ENCODE measurements at regions not wholly inside any gene's neighbourhood (a gene's known extent, or its start where the extent isn't known, plus 50 kb on each side); places are given as distances from the start of the nearest gene placed in this dataset.

DNA sequence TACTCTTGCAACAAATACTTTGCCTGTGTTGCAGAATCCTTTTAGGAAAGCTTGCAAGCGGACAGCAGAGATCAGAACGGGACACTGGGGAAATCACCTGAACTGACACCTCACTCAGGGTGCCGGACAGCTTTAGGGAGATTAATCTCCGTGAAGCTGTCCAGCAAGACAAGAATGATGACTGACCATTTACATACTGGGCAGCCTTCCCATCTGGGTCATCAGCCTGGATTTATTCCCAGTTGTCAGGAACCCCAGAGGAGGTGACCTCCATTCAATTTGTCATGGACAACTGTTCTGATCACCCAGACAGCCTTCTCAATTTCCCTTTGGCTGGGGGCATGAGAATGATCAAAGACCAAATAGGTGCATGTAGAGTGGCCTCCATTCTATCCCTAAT lies 93.0 kb upstream of the EGFL6 start:
- DNase-seq (ENCODE audit: low read depth in 1 of 2, low spot score in 1 of 2): no peak
- H3K9me3 ChIP-seq (ENCODE audit: low read depth): no peaks in the 10 kb centered on the region
- no peak overlapping the region for H3K4me3 ChIP-seq
- H3K27ac ChIP-seq: no peak overlapping the region
- no peaks in the 10 kb centered on the region for H3K36me3 ChIP-seq
- peaks cover 4% of the 10 kb centered on the region for H3K4me1 ChIP-seq (ENCODE audit: low read depth)
- TF ChIP-seq CTCF (IDR thresholded peaks at IDR 0.05; ENCODE audit: low read depth, low read length): no peak
- no peaks in the 10 kb centered on the region for H3K27me3 ChIP-seq

GRCh38 chrX:13474164-13474516 lies 95.3 kb upstream of the EGFL6 start:
- no peak for TF ChIP-seq CTCF (IDR thresholded peaks at IDR 0.05; ENCODE audit: low read depth, low read length)
- Histone ChIP-seq H3K36me3 (no peaks in the 10 kb centered on the region), H3K27me3 (no peaks in the 10 kb centered on the region), H3K9me3 (ENCODE audit: low read depth) (no peaks in the 10 kb centered on the region), H3K4me3 (no peak overlapping the region), H3K27ac (no peak overlapping the region), H3K4me1 (ENCODE audit: low read depth) (peaks cover 4% of the 10 kb centered on the region)
- DNase-seq (ENCODE audit: low read depth in 1 of 2, low spot score in 1 of 2): no peak

GRCh38 chrX:13473442-13474163 lies 95.8 kb upstream of the EGFL6 start:
- Histone ChIP-seq H3K27me3 (no peaks in the 10 kb centered on the region), H3K36me3 (no peaks in the 10 kb centered on the region), H3K4me3 (no peak overlapping the region), H3K27ac (no peak overlapping the region), H3K4me1 (ENCODE audit: low read depth) (peaks cover 4% of the 10 kb centered on the region), H3K9me3 (ENCODE audit: low read depth) (no peaks in the 10 kb centered on the region)
- peak in 1 of 2 donors; percentile 45 for DNase-seq (ENCODE audit: low read depth in 1 of 2, low spot score in 1 of 2)
- TF ChIP-seq CTCF (IDR thresholded peaks at IDR 0.05; ENCODE audit: low read depth, low read length): no peak

- TF ChIP-seq CTCF (IDR thresholded peaks at IDR 0.05; ENCODE audit: low read depth, low read length): no peak
- Histone ChIP-seq H3K9me3 (ENCODE audit: low read depth) (no peaks in the 10 kb centered on the region), H3K27ac (no peak overlapping the region), H3K36me3 (no peaks in the 10 kb centered on the region), H3K4me3 (no peak overlapping the region), H3K4me1 (ENCODE audit: low read depth) (peaks cover 4% of the 10 kb centered on the region), H3K27me3 (no peaks in the 10 kb centered on the region)
- no peak for DNase-seq (ENCODE audit: low read depth in 1 of 2, low spot score in 1 of 2)
Measured at GRCh38 chrX:13472975-13473374, 96.4 kb upstream of the EGFL6 start.

DNA sequence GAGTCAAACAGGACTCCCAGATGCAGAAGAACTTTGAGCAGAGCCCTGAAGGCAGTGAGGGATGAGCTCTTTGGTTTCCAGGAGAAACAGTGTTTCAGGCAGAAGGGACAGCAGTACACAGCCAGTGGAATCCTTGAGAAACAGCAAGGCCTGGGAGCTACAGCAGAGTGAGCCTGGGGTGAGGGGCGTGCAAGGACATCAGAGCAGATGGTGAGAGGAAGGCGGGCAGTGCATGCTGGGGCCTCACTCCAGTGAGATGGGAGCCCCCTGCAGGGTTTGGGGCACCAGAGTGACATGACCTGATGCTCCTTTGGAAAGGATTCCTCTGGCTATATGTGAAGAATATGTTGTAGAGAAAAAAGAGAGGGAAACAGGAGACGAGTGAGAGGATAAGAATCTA lies 98.1 kb upstream of the EGFL6 start:
- H3K4me3 ChIP-seq: no peak overlapping the region
- no peak overlapping the region for H3K27ac ChIP-seq
- H3K36me3 ChIP-seq: no peaks in the 10 kb centered on the region
- peaks cover 4% of the 10 kb centered on the region for H3K4me1 ChIP-seq (ENCODE audit: low read depth)
- no peak for TF ChIP-seq CTCF (IDR thresholded peaks at IDR 0.05; ENCODE audit: low read depth, low read length)
- H3K27me3 ChIP-seq: no peaks in the 10 kb centered on the region
- no peaks in the 10 kb centered on the region for H3K9me3 ChIP-seq (ENCODE audit: low read depth)
- no peak for DNase-seq (ENCODE audit: low read depth in 1 of 2, low spot score in 1 of 2)

DNA sequence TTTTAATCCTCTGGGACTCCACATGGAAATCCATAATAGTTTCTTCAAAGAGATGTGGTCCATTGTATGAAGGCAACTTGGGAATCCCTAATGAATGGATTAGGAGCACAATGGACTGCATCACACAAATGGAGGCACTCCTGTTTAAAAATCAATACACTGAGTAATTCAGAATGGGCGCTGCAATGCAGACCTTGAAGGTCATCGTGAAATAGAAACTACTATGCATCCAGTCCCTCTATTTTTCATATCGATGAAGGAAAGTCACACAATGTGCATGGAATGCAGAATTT lies 98.8 kb upstream of the EGFL6 start:
- Histone ChIP-seq H3K27me3 (no peaks in the 10 kb centered on the region), H3K27ac (no peak overlapping the region), H3K4me1 (ENCODE audit: low read depth) (peaks cover 4% of the 10 kb centered on the region), H3K4me3 (no peak overlapping the region), H3K36me3 (no peaks in the 10 kb centered on the region), H3K9me3 (ENCODE audit: low read depth) (no peaks in the 10 kb centered on the region)
- no peak for TF ChIP-seq CTCF (IDR thresholded peaks at IDR 0.05; ENCODE audit: low read depth, low read length)
- DNase-seq (ENCODE audit: low read depth in 1 of 2, low spot score in 1 of 2): no peak
